ENCODE measurements at regions not wholly inside any gene's neighbourhood (a gene's known extent, or its start where the extent isn't known, plus 50 kb on each side); places are given as distances from the start of the nearest gene placed in this dataset.

DNA sequence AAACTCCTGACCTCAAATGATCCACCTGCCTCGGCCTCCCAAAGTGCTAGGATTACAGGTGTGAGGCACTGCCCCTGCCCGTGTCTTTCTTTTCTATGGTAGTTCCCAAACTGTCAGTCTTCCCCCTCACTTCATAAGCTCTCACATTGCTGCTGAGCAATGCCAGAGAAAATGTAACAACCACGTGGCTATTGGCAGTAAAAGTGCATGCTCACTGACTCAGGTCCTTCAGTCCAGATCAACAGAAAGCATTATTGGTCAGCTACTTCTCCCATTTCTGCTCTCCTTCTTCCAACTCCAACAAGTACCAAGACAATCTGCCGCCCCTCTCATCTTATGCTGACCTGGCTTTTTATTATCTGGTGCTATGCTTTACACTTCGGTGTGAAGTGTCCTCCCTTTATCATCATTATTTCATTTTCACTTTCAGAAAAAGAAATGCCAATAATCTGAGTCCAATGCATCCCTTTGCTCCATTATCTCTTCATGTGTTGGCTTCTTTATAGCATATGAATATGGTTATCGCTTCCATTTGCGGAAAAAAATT lies 133.8 kb upstream of the UGT8 start:
- ATAC-seq (ENCODE audit: low FRiP score) (no peak), DNase-seq (ENCODE audit: low spot score) (no peak)
- TF ChIP-seq, protein P1, sequence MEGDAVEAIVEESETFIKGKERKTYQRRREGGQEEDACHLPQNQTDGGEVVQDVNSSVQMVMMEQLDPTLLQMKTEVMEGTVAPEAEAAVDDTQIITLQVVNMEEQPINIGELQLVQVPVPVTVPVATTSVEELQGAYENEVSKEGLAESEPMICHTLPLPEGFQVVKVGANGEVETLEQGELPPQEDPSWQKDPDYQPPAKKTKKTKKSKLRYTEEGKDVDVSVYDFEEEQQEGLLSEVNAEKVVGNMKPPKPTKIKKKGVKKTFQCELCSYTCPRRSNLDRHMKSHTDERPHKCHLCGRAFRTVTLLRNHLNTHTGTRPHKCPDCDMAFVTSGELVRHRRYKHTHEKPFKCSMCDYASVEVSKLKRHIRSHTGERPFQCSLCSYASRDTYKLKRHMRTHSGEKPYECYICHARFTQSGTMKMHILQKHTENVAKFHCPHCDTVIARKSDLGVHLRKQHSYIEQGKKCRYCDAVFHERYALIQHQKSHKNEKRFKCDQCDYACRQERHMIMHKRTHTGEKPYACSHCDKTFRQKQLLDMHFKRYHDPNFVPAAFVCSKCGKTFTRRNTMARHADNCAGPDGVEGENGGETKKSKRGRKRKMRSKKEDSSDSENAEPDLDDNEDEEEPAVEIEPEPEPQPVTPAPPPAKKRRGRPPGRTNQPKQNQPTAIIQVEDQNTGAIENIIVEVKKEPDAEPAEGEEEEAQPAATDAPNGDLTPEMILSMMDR (IDR thresholded peaks at IDR 0.05): no peak

DNA sequence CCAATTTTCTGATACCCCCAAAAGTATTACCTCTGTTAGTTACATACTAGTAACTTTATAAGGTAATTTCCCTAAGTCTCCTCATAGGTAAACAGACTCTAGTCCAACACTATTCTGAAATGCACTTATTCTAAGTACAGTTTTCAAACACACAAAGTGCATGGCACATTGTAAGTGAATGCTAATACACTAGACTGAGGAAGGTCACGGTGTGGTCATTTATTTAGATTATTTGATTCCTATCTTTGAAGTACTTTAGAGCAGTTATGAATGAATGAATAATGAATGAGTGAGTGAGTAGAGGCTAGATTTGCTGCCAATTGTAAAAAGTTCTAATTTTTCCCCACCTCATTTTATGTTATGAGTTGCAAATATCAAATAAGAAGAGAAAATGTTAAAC lies 132.8 kb upstream of the UGT8 start:
- ATAC-seq (ENCODE audit: low FRiP score): no peak
- TF ChIP-seq, protein P1 (IDR thresholded peaks at IDR 0.05): no peak

DNA sequence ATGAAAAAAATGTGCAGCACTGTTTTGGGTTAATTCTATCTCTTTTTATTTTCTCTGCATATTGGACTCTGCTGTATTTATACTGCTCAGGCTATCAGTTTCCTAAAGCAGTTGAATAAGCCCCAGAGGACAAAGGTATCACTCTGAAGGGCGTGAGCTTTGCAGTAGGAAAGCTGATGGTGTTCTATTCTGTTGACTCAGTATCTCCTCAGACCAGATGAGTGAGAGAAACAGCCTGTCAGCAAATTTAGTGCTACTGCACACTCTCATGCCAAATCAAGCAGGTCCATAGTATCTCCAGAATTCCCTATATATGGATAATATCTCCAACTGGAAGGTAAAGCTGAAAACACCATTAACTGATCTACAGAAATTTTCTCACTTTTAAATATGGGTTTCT lies 132.3 kb upstream of the UGT8 start:
- ATAC-seq (ENCODE audit: low FRiP score) (no peak), DNase-seq (ENCODE audit: low spot score) (no peak)
- TF ChIP-seq, protein P1 (IDR thresholded peaks at IDR 0.05): no peak

More for the DNA sequence above, 132.8 kb upstream of the UGT8 start:
- DNase-seq (ENCODE audit: low spot score): no peak

DNA sequence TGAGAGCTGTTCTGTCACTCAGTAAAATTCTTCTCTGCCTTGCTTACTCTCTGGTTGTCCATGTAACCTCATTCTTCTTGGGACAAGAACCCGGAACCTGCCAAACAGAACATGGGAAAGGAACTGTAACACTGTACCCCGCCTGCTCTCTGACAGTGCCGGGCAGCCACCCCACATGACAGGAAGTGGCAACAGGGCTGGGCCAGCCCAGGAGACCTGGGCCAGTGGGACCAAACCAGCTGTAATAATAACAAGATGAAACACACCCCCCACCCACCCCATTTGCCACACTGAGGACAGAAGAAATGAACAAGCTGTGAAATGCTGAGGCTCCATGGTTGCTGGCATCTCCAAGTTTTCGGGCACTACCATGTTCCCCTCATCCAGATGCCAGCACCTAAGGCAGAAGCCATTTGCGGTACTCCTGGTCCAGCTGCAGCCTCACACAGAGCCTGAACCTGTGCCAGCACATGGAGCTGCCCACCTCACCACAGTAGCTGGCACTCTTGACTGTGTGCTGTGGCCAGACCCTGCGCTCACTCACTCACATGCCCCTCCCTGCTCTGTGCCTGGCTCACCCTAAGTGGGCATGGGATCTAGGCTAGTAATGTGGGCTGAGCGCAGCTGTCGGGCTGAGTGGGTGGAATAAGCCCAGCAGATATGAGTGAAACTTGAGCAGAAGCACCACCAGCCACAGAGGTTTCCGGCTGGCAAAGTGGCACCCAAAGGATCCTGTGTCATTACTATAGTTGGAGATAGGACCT lies 126.2 kb upstream of the UGT8 start:
- TF ChIP-seq, protein P1 (IDR thresholded peaks at IDR 0.05): no peak
- DNase-seq (ENCODE audit: low spot score): no peak
- ATAC-seq (ENCODE audit: low FRiP score): no peak

DNA sequence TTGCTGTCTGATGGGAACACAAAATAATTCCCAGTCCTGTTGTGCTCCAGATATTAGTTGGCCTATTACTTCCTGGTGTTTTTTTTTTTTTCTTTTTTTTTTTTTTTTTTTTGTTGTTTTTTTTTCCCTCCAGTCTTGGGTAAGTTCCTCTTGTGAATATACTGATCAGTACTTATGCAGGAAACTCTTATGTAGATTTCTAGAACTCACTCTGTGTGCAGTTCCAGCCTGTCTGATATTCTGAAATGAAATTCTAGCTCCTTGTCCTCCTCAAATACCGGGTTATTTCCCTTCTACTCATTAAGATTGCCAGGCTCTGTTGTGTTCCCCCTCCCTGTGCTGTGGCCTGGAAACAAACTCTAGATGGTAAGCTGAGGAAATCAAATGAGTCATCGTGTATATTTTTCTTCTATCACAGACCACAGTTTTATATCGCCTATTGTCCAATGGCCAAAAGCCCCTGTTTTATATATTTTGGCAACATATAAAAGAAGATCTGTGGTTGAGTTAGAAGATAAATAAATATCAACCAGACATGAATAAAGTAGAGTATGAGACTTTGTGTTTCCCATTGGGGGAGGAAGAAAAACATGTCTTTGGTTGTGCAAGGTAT lies 124.3 kb upstream of the UGT8 start:
- TF ChIP-seq, protein P1 (IDR thresholded peaks at IDR 0.05): no peak
- ATAC-seq (ENCODE audit: low FRiP score) (no peak), DNase-seq (ENCODE audit: low spot score) (no peak)

DNA sequence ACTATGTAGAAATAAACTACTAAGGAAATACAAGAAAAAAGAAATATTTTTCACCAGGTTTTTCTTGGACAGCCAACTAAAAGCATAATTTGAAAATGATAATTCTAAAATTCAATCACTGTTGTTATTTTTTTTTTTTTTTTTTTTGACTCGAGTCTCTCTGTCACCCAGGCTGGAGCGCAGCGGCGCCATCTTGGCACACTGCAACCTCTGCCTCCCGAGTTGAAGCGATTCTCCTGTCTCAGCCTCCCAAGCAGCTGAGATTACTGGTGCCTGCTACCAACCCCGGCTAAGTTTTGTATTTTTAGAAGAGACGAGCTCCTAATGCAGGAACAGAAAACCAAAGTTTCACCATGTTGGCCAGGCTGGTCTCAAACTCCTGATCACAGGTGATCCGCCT lies 122.3 kb upstream of the UGT8 start:
- DNase-seq (ENCODE audit: low spot score): no peak
- no peak for ATAC-seq (ENCODE audit: low FRiP score)
- TF ChIP-seq, protein P1 (IDR thresholded peaks at IDR 0.05): no peak

DNA sequence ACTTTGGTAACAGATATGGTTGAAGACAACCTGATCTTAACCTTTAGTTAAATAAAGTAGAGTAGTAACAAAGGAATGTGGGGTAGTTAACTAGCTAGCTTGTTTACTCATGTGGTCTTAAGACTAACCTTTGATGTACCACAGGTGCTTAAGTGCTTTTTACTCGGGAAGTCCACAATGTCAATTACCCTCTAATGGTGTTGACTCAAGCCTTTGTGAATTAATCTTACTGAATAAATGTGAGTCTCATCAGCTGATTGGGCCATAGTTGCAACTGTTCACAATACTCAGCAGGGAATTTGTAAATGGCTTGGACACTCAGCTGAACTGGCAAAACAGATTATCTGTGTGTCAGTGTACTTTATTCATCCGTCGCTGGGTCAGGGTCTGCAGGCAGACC lies 119.0 kb upstream of the UGT8 start:
- TF ChIP-seq, protein P1 (IDR thresholded peaks at IDR 0.05): no peak
- no peak for ATAC-seq (ENCODE audit: low FRiP score)
- DNase-seq (ENCODE audit: low spot score): no peak

Data from omental fat pad (tissue), 3 donors.